ENCODE measurements at regions not wholly inside any gene's neighbourhood (a gene's known extent, or its start where the extent isn't known, plus 50 kb on each side); places are given as distances from the start of the nearest gene placed in this dataset.

DNA sequence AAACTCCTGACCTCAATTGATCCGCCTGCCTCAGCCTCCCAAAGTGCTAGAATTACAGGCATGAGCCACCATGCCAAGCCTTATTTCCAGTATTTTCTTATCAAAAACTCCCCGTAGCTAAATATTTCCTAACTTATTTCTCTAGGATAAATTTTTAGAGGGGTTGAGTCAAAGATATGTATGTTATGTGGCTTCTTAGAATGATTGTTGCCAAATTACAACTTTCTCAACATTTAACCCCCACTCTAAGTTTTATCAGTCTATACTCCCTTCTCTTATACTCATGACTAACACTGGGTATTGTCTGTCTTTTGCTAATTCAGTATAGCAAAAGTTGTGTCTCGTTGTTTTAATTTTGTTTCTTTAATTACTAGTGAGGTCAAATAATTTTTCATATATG is 187.7 kb upstream of the LNX1 start:
- TF ChIP-seq, protein P1, sequence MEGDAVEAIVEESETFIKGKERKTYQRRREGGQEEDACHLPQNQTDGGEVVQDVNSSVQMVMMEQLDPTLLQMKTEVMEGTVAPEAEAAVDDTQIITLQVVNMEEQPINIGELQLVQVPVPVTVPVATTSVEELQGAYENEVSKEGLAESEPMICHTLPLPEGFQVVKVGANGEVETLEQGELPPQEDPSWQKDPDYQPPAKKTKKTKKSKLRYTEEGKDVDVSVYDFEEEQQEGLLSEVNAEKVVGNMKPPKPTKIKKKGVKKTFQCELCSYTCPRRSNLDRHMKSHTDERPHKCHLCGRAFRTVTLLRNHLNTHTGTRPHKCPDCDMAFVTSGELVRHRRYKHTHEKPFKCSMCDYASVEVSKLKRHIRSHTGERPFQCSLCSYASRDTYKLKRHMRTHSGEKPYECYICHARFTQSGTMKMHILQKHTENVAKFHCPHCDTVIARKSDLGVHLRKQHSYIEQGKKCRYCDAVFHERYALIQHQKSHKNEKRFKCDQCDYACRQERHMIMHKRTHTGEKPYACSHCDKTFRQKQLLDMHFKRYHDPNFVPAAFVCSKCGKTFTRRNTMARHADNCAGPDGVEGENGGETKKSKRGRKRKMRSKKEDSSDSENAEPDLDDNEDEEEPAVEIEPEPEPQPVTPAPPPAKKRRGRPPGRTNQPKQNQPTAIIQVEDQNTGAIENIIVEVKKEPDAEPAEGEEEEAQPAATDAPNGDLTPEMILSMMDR (IDR thresholded peaks at IDR 0.05; ENCODE audit: insufficient read depth, low read length, poor library complexity, severe bottlenecking): no peak
- no peaks in the 10 kb centered on the region for H3K36me3 ChIP-seq (ENCODE audit: control insufficient read depth, insufficient read depth, low read length)
- no peaks in the 10 kb centered on the region for H3K27me3 ChIP-seq (ENCODE audit: control insufficient read depth, insufficient read depth, low read length)
- no peak for DNase-seq (ENCODE audit: low read depth)
- H3K4me3 ChIP-seq (ENCODE audit: low read depth, low read length): no peak overlapping the region

DNA sequence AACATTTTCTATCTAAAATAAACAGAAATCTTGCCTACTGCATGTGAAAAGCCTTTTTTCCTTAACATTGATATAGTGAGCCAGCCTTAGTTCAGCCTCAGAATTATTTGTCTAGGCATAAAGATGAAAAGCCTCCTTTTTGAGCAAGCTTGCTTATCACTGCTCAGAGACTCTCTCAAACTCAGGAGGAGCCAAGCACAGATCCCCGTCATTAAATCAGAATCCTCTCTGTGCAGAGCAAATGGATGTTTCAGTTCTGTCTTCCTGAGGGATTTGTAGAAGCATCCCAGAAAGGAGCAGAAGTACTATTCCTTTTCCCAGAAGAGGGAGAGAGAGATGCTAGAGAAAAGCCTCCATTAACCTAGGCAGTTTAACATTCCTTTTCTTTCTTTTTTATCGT is 186.9 kb upstream of the LNX1 start:
- Histone ChIP-seq H3K36me3 (ENCODE audit: control insufficient read depth, insufficient read depth, low read length) (no peaks in the 10 kb centered on the region), H3K4me3 (ENCODE audit: low read depth, low read length) (no peak overlapping the region), H3K27me3 (ENCODE audit: control insufficient read depth, insufficient read depth, low read length) (no peaks in the 10 kb centered on the region)
- TF ChIP-seq, protein P1 (IDR thresholded peaks at IDR 0.05; ENCODE audit: insufficient read depth, low read length, poor library complexity, severe bottlenecking): no peak
- DNase-seq (ENCODE audit: low read depth): no peak

DNA sequence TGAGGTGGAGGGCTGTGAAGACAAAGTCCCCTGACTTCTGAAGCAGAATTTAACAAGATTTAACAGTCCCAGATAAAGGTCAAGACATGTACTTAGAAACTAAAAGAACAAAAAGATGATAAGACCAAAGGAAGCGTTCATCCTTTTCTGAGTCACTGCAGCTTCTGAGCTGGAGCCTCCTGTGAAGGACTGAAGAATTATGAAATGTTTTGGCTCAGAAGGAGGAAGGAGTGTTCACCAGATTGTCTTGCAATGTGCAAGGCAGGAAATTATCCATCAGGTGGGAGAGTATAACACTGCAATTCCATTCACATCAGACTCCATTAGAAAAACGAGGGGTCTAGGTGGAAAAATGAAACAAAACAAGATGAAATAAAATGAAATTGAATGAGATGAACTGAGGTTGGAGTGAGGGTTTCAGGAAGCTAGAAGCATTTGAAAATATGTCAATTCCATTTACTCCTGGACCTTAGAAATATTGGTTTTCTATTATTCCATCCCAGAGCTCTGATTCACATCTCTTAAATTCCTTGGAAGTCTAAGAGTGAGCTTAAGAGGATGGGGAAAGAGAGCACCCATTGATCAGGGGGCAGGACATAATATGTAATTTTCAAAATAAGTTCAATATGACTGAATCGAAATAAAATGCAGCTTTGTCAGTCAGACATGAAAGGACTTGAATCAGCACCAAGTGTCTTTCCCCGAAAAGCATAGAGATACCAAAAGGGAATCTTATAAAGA is 186.1 kb upstream of the LNX1 start:
- TF ChIP-seq, protein P1 (IDR thresholded peaks at IDR 0.05; ENCODE audit: insufficient read depth, low read length, poor library complexity, severe bottlenecking): no peak
- Histone ChIP-seq H3K4me3 (ENCODE audit: low read depth, low read length) (no peak overlapping the region), H3K36me3 (ENCODE audit: control insufficient read depth, insufficient read depth, low read length) (no peaks in the 10 kb centered on the region), H3K27me3 (ENCODE audit: control insufficient read depth, insufficient read depth, low read length) (no peaks in the 10 kb centered on the region)
- no peak for DNase-seq (ENCODE audit: low read depth)

DNA sequence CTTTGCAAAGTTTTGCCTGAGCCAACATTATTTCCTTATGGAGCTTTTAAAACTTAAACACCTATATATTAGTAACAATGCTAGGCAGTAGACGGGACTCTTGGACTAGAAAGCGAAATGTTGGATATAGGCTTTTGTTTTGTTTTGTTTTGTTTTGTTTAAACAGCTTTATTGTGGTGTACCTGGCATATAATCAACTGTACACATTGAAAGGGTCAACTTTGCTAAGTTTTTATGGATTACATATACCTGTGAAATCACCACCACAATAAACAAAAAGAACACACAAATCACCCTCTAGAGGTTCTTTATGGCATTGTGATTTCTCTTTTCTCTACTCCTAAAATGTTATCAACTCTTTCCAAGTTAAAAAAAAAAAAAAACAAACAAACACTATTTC is 184.9 kb upstream of the LNX1 start:
- no peaks in the 10 kb centered on the region for H3K27me3 ChIP-seq (ENCODE audit: control insufficient read depth, insufficient read depth, low read length)
- H3K36me3 ChIP-seq (ENCODE audit: control insufficient read depth, insufficient read depth, low read length): no peaks in the 10 kb centered on the region
- no peak overlapping the region for H3K4me3 ChIP-seq (ENCODE audit: low read depth, low read length)
- no peak for DNase-seq (ENCODE audit: low read depth)
- TF ChIP-seq, protein P1 (IDR thresholded peaks at IDR 0.05; ENCODE audit: insufficient read depth, low read length, poor library complexity, severe bottlenecking): no peak

DNA sequence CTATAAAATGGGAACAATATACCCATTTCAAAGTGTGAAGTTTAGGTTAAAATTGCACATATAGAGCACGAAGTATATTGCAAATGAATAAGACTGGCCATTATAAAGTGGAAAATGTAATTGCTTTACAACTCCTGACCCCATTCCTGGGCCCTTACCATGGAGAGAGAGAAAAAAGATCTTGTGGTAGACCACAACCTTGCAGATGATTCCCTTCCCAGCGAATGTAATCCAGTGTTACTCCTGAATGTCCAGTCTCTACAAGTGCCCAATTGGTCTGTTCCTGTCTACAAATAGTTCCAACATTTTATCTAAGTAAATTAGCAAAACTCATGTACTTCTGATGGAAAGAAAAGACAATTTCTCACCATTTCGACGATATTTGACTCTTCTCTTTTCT is 184.1 kb upstream of the LNX1 start:
- TF ChIP-seq, protein P1 (IDR thresholded peaks at IDR 0.05; ENCODE audit: insufficient read depth, low read length, poor library complexity, severe bottlenecking): no peak
- H3K27me3 ChIP-seq (ENCODE audit: control insufficient read depth, insufficient read depth, low read length): no peaks in the 10 kb centered on the region
- no peak overlapping the region for H3K4me3 ChIP-seq (ENCODE audit: low read depth, low read length)
- no peaks in the 10 kb centered on the region for H3K36me3 ChIP-seq (ENCODE audit: control insufficient read depth, insufficient read depth, low read length)
- DNase-seq (ENCODE audit: low read depth): no peak

DNA sequence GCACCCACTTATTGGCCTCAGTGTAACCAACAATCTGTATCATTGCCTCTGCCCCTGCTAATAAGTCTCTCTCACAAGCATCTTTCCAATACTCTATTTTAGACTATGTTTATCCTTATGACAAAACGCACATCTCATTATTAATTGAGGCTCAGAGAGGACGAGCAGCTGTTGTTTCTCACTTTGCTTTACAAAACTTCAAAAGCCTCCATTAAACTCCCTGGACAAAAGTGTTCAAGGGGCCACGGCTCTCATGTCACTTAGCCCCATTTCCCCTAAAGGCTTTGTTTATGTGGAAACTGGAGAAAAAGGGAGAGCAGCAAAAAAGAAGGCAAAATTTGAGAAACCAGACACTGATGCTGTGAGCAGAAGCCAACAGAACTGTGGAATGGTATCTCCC is 180.0 kb upstream of the LNX1 start:
- Histone ChIP-seq H3K4me3 (ENCODE audit: low read depth, low read length) (no peak overlapping the region), H3K36me3 (ENCODE audit: control insufficient read depth, insufficient read depth, low read length) (no peaks in the 10 kb centered on the region), H3K27me3 (ENCODE audit: control insufficient read depth, insufficient read depth, low read length) (no peaks in the 10 kb centered on the region)
- DNase-seq (ENCODE audit: low read depth): no peak
- TF ChIP-seq, protein P1 (IDR thresholded peaks at IDR 0.05; ENCODE audit: insufficient read depth, low read length, poor library complexity, severe bottlenecking): no peak
